22Rv1 (cell line): ENCODE measurements at regions not wholly inside any gene's neighbourhood (a gene's known extent, or its start where the extent isn't known, plus 50 kb on each side); places are given as distances from the start of the nearest gene placed in this dataset.

Experiments used
- H3K27ac ChIP-seq: fragments of 450-650 bp; 2 replicates; pipeline ENCODE4 v1.5.1; 2017
- CTCF ChIP-seq: fragments of 450-650 bp; IDR thresholded peaks from 2 replicates; pipeline ENCODE4 v1.5.1; 2017; ENCODE audit warnings: mild to moderate bottlenecking
- ZFX ChIP-seq: fragments of 450-650 bp; IDR thresholded peaks from 2 replicates; pipeline ENCODE4 v1.6.1; 2017; ENCODE audit warnings: antibody characterized with exemption, borderline replicate concordance

DNA sequence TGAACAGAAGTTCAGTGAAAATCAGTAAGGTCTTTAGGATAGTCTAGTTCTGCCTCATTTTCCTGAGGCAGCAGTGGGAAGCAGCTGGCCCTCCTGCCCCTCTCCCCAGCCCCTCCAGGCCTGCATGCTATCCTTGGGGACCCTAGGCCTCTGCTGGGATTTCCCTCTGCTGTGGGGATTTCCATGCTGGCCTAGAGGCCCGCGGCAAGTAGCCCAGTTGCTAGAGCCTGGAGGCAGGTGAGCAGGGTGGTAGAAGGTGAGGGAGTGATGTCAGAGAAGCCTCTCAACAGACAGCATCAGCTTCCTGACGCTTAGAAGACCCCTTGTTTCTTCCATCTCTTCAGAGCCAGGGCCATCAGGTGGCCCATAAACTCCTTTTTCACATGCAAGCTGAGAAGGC is 305.8 kb upstream of the THBS1 start:
- H3K27ac ChIP-seq, result peak overlapping the region; percentile 97
- TF ChIP-seq CTCF (no peak), ZFX (no peak)

- H3K27ac ChIP-seq, result no peak overlapping the region
Measured at GRCh38 chr15:39279311-39279710, 301.6 kb upstream of the THBS1 start.

DNA sequence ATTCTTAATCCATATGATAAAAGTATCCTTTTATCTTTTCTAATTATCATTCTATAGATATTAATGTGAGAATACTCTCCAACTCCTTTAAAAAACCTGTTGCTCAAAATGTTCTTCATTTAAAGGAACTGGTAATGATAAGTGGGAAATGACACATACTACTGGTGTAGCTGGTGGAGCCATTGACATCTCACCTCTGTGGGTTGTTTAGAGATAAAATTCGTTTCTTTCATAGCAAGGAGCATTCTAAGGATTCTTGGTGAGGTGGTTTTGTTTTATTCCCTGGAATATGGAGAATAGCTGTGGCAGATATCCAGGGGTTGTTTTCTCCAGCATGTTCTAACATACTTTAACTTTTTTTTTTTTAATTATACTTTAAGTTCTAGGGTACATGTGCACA is 299.8 kb upstream of the THBS1 start:
- no peak for TF ChIP-seq ZFX
- TF ChIP-seq CTCF, result no peak
- no peak overlapping the region for H3K27ac ChIP-seq

More at GRCh38 chr15:39279311-39279710, 301.6 kb upstream of the THBS1 start:
- TF ChIP-seq ZFX (no peak), CTCF (no peak)

- H3K27ac ChIP-seq, result no peak overlapping the region
- TF ChIP-seq CTCF (no peak), ZFX (no peak)
Measured at GRCh38 chr15:39282663-39283208, 298.1 kb upstream of the THBS1 start.

DNA sequence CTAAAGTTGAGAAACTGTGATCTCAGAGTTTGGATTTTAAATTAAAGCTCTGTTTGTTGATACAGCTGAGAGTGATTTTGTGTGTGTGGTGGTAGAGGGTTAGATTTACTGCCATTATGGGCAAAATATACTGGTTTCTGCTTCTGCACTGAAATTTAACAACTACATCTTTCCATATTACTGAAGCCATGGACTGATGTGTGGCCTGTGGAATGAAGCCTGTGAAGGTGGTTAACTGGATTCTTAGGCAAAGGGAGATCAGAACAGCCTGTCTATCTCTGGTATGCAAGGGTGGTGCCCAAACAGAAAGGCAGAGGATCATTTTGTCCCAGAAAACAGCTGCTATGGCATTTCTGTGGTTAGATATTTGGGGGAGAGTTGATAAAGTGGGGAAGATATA is 297.3 kb upstream of the THBS1 start:
- TF ChIP-seq ZFX (no peak), CTCF (no peak)
- no peak overlapping the region for H3K27ac ChIP-seq

DNA sequence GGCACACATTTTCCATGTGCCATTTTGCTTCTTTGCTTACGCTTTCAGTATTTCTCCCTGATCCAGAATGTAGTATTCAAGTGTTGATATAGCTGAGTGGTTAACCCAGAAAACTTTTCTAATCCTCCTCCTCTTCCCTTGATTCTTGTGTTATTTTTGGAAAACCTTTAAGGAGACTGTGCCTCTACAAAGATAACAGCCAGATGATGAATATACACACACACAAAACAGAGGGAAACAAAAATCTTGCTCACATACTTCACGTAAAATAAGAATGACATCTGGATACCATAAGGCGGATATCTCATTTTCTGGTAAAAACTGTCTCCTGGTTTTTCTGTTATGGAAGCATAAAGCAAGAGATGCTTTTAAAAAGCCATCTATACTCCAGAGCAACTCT is 295.8 kb upstream of the THBS1 start:
- H3K27ac ChIP-seq, result no peak overlapping the region
- TF ChIP-seq CTCF, result no peak
- TF ChIP-seq ZFX, result no peak

DNA sequence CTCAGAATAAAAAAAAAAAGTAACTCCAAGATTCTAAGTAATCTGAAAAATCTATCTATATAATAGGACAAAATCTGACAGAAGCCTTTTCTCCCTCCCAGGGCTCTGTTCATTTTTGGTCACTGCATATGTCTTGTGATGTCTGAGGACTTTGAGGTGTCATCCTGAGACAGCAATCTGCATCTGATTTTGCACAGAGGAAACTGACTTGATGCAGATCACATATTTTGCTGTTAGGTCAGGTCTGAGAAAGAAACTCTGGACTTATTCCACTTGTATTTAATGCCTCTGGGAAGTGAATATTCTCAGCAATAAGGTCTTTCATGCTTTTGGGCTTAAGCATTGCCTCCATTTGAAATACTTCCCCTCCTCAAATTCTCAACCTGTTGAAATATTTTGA is 295.2 kb upstream of the THBS1 start:
- no peak overlapping the region for H3K27ac ChIP-seq
- TF ChIP-seq ZFX (no peak), CTCF (no peak)
